ENCODE measurements at regions not wholly inside any gene's neighbourhood (a gene's known extent, or its start where the extent isn't known, plus 50 kb on each side); places are given as distances from the start of the nearest gene placed in this dataset.

DNA sequence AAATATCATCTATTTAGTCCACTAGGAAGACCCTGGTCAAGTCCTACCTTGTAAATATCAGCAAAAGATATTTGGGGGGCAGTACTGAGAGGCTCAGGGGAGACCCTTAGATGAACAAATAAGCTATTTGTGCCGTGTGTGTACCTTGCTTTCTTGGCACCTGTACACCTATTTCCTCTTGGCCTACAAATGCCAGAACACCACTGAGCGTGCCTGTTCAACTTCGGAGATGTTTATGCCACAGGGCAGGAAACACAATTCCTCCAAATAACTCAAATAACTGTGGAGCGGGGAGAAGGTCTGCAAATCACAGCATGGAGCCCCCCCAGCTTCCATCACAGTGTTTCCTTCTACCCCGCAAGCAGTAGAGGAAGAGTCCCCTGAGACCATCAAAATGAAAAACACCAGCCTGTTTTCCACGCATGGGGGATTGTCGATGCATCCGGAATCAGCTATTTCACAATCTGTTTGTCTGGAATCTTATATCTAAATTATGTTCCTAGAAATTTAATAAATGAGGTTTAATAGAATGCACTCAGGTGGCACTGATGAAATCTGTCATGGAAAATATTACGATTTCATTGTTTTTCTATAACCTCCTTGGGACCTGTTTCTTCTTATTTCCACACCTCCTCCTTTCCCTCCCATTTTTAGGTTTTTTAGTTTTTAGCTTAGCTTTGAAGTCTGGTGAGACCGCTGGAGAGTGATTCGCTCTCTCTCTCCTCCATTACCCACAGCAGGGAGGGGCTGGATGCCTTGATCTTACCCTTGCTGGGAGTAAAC lies 254.0 kb upstream of the SRRM4 start:
- BruUV-seq (replicated peaks): no TSS peak
- ChIA-PET CTCF (ENCODE audit: low intra/inter-chr PET ratio, low total read pairs) (no interaction called here), POLR2A (no interaction called here)
- in situ Hi-C loops (cut with HindIII; ENCODE audit: extremely low pct_ligation_motif_present, low pct_unique_long_range_greater_than_20kb): no loop called here
- Histone ChIP-seq H4K20me1 (ENCODE audit: insufficient read depth, low read length) (no peaks in the 10 kb centered on the region), H3K4me2 (ENCODE audit: low read depth, low read length) (no peak overlapping the region), H3K4me3 (replicated peaks in 1 of 3; ENCODE audit: insufficient read depth in 1 of 3, low read depth in 2 of 3, low read length in 3 of 3) (no peak overlapping the region), H2AFZ (ENCODE audit: low read length) (no peak overlapping the region), H3K36me3 (replicated peaks in 1 of 2; ENCODE audit: control insufficient read depth in 1 of 2, insufficient read depth in 2 of 2, low read length in 2 of 2) (no peaks in the 10 kb centered on the region), H3K9me3 (ENCODE audit: low read length) (no peaks in the 10 kb centered on the region), H3K27me3 (ENCODE audit: control insufficient read depth in 1 of 2, insufficient read depth in 2 of 2, low read length in 2 of 2) (no peaks in the 10 kb centered on the region), H3K4me1 (ENCODE audit: insufficient read depth, low read length) (peaks cover 21% of the 10 kb centered on the region), H3K9ac (ENCODE audit: insufficient read depth, low read depth, low read length) (no peak overlapping the region), H3K79me2 (ENCODE audit: insufficient read depth, low read length) (no peaks in the 10 kb centered on the region), H3K27ac (ENCODE audit: extremely low read length, insufficient read depth, low read length) (no peak overlapping the region)
- ATAC-seq (no peak), FAIRE-seq (no peak), DNase-seq (ENCODE audit: low spot score) (no peak)
- 51% methylated on average over 11 of the region's 11 CpGs for WGBS (ENCODE audit: low lambda C conversion rate)
- intact Hi-C loops (cut with micrococcal nuclease; ENCODE audit: unreplicated experiment): no loop called here
- TF ChIP-seq ZNF616 (CRISPR knock-in tag; IDR thresholded peaks at IDR 0.05; ENCODE audit: low read depth) (no peak), FOSL2 (CRISPR knock-in tag; IDR thresholded peaks at IDR 0.05) (no peak), ZNF746 (CRISPR knock-in tag; IDR thresholded peaks at IDR 0.05) (no peak), PRMT3 (CRISPR knock-in tag; IDR thresholded peaks at IDR 0.05; ENCODE audit: borderline replicate concordance, low read depth) (no peak), RNF2 (conservative IDR thresholded peaks at IDR 0.05; ENCODE audit: low read depth) (no peak), ZFP90 (CRISPR knock-in tag; IDR thresholded peaks at IDR 0.05; ENCODE audit: borderline replicate concordance) (no peak), MATR3 (CRISPR knock-in tag; IDR thresholded peaks at IDR 0.05) (no peak), ZNF441 (CRISPR knock-in tag; IDR thresholded peaks at IDR 0.05; ENCODE audit: borderline replicate concordance) (no peak), KDM3A (CRISPR knock-in tag; IDR thresholded peaks at IDR 0.05; ENCODE audit: low read depth) (no peak), FOXP1 (IDR thresholded peaks at IDR 0.05) (no peak), FOXP1 (CRISPR knock-in tag; IDR thresholded peaks at IDR 0.05) (no peak), ZNF296 (CRISPR knock-in tag; conservative IDR thresholded peaks at IDR 0.05) (no peak)
- TF ChIP-seq, protein P1, sequence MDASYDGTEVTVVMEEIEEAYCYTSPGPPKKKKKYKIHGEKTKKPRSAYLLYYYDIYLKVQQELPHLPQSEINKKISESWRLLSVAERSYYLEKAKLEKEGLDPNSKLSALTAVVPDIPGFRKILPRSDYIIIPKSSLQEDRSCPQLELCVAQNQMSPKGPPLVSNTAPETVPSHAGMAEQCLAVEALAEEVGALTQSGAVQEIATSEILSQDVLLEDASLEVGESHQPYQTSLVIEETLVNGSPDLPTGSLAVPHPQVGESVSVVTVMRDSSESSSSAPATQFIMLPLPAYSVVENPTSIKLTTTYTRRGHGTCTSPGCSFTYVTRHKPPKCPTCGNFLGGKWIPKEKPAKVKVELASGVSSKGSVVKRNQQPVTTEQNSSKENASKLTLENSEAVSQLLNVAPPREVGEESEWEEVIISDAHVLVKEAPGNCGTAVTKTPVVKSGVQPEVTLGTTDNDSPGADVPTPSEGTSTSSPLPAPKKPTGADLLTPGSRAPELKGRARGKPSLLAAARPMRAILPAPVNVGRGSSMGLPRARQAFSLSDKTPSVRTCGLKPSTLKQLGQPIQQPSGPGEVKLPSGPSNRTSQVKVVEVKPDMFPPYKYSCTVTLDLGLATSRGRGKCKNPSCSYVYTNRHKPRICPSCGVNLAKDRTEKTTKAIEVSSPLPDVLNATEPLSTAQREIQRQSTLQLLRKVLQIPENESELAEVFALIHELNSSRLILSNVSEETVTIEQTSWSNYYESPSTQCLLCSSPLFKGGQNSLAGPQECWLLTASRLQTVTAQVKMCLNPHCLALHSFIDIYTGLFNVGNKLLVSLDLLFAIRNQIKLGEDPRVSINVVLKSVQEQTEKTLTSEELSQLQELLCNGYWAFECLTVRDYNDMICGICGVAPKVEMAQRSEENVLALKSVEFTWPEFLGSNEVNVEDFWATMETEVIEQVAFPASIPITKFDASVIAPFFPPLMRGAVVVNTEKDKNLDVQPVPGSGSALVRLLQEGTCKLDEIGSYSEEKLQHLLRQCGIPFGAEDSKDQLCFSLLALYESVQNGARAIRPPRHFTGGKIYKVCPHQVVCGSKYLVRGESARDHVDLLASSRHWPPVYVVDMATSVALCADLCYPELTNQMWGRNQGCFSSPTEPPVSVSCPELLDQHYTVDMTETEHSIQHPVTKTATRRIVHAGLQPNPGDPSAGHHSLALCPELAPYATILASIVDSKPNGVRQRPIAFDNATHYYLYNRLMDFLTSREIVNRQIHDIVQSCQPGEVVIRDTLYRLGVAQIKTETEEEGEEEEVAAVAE (CRISPR knock-in tag; IDR thresholded peaks at IDR 0.05; ENCODE audit: borderline replicate concordance): no peak
- TF ChIP-seq, protein P2, sequence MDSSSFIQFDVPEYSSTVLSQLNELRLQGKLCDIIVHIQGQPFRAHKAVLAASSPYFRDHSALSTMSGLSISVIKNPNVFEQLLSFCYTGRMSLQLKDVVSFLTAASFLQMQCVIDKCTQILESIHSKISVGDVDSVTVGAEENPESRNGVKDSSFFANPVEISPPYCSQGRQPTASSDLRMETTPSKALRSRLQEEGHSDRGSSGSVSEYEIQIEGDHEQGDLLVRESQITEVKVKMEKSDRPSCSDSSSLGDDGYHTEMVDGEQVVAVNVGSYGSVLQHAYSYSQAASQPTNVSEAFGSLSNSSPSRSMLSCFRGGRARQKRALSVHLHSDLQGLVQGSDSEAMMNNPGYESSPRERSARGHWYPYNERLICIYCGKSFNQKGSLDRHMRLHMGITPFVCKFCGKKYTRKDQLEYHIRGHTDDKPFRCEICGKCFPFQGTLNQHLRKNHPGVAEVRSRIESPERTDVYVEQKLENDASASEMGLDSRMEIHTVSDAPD (CRISPR knock-in tag; IDR thresholded peaks at IDR 0.05): no peak
- TF ChIP-seq, protein P3, sequence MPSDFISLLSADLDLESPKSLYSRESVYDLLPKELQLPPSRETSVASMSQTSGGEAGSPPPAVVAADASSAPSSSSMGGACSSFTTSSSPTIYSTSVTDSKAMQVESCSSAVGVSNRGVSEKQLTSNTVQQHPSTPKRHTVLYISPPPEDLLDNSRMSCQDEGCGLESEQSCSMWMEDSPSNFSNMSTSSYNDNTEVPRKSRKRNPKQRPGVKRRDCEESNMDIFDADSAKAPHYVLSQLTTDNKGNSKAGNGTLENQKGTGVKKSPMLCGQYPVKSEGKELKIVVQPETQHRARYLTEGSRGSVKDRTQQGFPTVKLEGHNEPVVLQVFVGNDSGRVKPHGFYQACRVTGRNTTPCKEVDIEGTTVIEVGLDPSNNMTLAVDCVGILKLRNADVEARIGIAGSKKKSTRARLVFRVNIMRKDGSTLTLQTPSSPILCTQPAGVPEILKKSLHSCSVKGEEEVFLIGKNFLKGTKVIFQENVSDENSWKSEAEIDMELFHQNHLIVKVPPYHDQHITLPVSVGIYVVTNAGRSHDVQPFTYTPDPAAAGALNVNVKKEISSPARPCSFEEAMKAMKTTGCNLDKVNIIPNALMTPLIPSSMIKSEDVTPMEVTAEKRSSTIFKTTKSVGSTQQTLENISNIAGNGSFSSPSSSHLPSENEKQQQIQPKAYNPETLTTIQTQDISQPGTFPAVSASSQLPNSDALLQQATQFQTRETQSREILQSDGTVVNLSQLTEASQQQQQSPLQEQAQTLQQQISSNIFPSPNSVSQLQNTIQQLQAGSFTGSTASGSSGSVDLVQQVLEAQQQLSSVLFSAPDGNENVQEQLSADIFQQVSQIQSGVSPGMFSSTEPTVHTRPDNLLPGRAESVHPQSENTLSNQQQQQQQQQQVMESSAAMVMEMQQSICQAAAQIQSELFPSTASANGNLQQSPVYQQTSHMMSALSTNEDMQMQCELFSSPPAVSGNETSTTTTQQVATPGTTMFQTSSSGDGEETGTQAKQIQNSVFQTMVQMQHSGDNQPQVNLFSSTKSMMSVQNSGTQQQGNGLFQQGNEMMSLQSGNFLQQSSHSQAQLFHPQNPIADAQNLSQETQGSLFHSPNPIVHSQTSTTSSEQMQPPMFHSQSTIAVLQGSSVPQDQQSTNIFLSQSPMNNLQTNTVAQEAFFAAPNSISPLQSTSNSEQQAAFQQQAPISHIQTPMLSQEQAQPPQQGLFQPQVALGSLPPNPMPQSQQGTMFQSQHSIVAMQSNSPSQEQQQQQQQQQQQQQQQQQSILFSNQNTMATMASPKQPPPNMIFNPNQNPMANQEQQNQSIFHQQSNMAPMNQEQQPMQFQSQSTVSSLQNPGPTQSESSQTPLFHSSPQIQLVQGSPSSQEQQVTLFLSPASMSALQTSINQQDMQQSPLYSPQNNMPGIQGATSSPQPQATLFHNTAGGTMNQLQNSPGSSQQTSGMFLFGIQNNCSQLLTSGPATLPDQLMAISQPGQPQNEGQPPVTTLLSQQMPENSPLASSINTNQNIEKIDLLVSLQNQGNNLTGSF (CRISPR knock-in tag; IDR thresholded peaks at IDR 0.05): no peak
